GM19467 (cell line): ENCODE measurements at regions not wholly inside any gene's neighbourhood (a gene's known extent, or its start where the extent isn't known, plus 50 kb on each side); places are given as distances from the start of the nearest gene placed in this dataset.
"Not testable (repeated sequence)": the region's sequence is repeated elsewhere in the genome, so short reads cannot be mapped to it uniquely, and the experiment has no call there.

Experiments
- ATAC-seq: cut with Tn5 transposase; IDR thresholded peaks from one replicate; pipeline ENCODE4 v1.9.1; 2021; ENCODE audit warnings: mild to moderate bottlenecking, moderate library complexity; ENCODE audit not compliant: unreplicated experiment

- ATAC-seq = no peak
Measured at GRCh38 chr5:68027519-68027918, 188.0 kb upstream of the PIK3R1 start.

GRCh38 chr5:68026092-68026885 lies 189.3 kb upstream of the PIK3R1 start:
- ATAC-seq = no peak

GRCh38 chr5:68024426-68024825 lies 191.1 kb upstream of the PIK3R1 start:
- no peak for ATAC-seq

- no peak for ATAC-seq
Measured at GRCh38 chr5:68021916-68022315, 193.6 kb upstream of the PIK3R1 start.

GRCh38 chr5:68021227-68021626 lies 194.3 kb upstream of the PIK3R1 start:
- ATAC-seq = no peak

- not testable (repeated sequence) for ATAC-seq
Measured at GRCh38 chr5:68020461-68020969, 195.0 kb upstream of the PIK3R1 start.

- ATAC-seq = no peak
Measured at GRCh38 chr5:68015381-68016302, 199.9 kb upstream of the PIK3R1 start.

- no peak for ATAC-seq
Measured at GRCh38 chr5:68012831-68013230, 202.7 kb upstream of the PIK3R1 start.

GRCh38 chr5:68012429-68012828 lies 203.1 kb upstream of the PIK3R1 start:
- ATAC-seq = no peak

GRCh38 chr5:68011801-68012200 lies 203.8 kb upstream of the PIK3R1 start:
- ATAC-seq = no peak

GRCh38 chr5:68011259-68011760 lies 204.2 kb upstream of the PIK3R1 start:
- no peak for ATAC-seq

GRCh38 chr5:68010740-68011139 lies 204.8 kb upstream of the PIK3R1 start:
- ATAC-seq = no peak

GRCh38 chr5:68007451-68007850 lies 208.1 kb upstream of the PIK3R1 start:
- ATAC-seq = no peak

- ATAC-seq = no peak
Measured at GRCh38 chr5:68002836-68003235, 212.7 kb upstream of the PIK3R1 start.

GRCh38 chr5:68000805-68001204 lies 214.8 kb upstream of the PIK3R1 start:
- no peak for ATAC-seq

GRCh38 chr5:67999391-67999790 lies 216.2 kb upstream of the PIK3R1 start:
- ATAC-seq = no peak

- no peak for ATAC-seq
Measured at GRCh38 chr5:67998709-67999261, 216.8 kb upstream of the PIK3R1 start.

- no peak for ATAC-seq
Measured at GRCh38 chr5:67997892-67998457, 217.6 kb upstream of the PIK3R1 start.

- ATAC-seq = no peak
Measured at GRCh38 chr5:67997148-67997547, 218.4 kb upstream of the PIK3R1 start.

GRCh38 chr5:67996596-67996995 lies 219.0 kb upstream of the PIK3R1 start:
- no peak for ATAC-seq

- no peak for ATAC-seq
Measured at GRCh38 chr5:67992923-67993322, 222.6 kb upstream of the PIK3R1 start.
